ENCODE measurements at regions not wholly inside any gene's neighbourhood (a gene's known extent, or its start where the extent isn't known, plus 50 kb on each side); places are given as distances from the start of the nearest gene placed in this dataset.

- Histone ChIP-seq H3K9me2 (replicated peaks; ENCODE audit: low read depth, low read length) (no peaks in the 10 kb centered on the region), H3K9me3 (ENCODE audit: insufficient read depth, low read depth, low read length) (no peaks in the 10 kb centered on the region), H3K9ac (ENCODE audit: low read depth, low read length, poor library complexity, severe bottlenecking) (no peak overlapping the region), H3K4me1 (ENCODE audit: insufficient read depth, low read length, poor library complexity, severe bottlenecking) (no peaks in the 10 kb centered on the region), H3F3A (ENCODE audit: low read depth) (no peaks in the 10 kb centered on the region), H3K27me3 (ENCODE audit: insufficient read depth, low read length, poor library complexity, severe bottlenecking) (no peaks in the 10 kb centered on the region), H3K4me3 (ENCODE audit: low read length, poor library complexity, severe bottlenecking) (no peak overlapping the region), H3K79me2 (ENCODE audit: insufficient read depth, low read length) (no peaks in the 10 kb centered on the region), H2AFZ (ENCODE audit: low read length) (no peak overlapping the region), H3K36me3 (ENCODE audit: insufficient read depth, low read length) (no peaks in the 10 kb centered on the region), H4K20me1 (ENCODE audit: insufficient read depth, low read length, poor library complexity, severe bottlenecking) (no peaks in the 10 kb centered on the region), H3K4me2 (ENCODE audit: low read depth, low read length, poor library complexity, severe bottlenecking) (no peak overlapping the region)
- no peak for TF ChIP-seq EZH2phosphoT487 (IDR thresholded peaks at IDR 0.05; ENCODE audit: borderline replicate concordance)
- TF ChIP-seq CTCF (conservative IDR thresholded peaks at IDR 0.05; ENCODE audit: low read length) = no peak
Measured at GRCh38 chr10:28375399-28376354, 72.8 kb upstream of the MPP7 start.

- no peak for TF ChIP-seq CTCF (conservative IDR thresholded peaks at IDR 0.05; ENCODE audit: low read length)
- no peak for TF ChIP-seq EZH2phosphoT487 (IDR thresholded peaks at IDR 0.05; ENCODE audit: borderline replicate concordance)
- Histone ChIP-seq H2AFZ (ENCODE audit: low read length) (no peak overlapping the region), H3K9ac (ENCODE audit: low read depth, low read length, poor library complexity, severe bottlenecking) (no peak overlapping the region), H3K36me3 (ENCODE audit: insufficient read depth, low read length) (no peaks in the 10 kb centered on the region), H3K9me3 (ENCODE audit: insufficient read depth, low read depth, low read length) (no peaks in the 10 kb centered on the region), H3K4me2 (ENCODE audit: low read depth, low read length, poor library complexity, severe bottlenecking) (no peak overlapping the region), H3K4me1 (ENCODE audit: insufficient read depth, low read length, poor library complexity, severe bottlenecking) (no peaks in the 10 kb centered on the region), H3K79me2 (ENCODE audit: insufficient read depth, low read length) (no peaks in the 10 kb centered on the region), H3K4me3 (ENCODE audit: low read length, poor library complexity, severe bottlenecking) (no peak overlapping the region), H3K27me3 (ENCODE audit: insufficient read depth, low read length, poor library complexity, severe bottlenecking) (no peaks in the 10 kb centered on the region), H3F3A (ENCODE audit: low read depth) (no peaks in the 10 kb centered on the region), H3K9me2 (replicated peaks; ENCODE audit: low read depth, low read length) (no peaks in the 10 kb centered on the region), H4K20me1 (ENCODE audit: insufficient read depth, low read length, poor library complexity, severe bottlenecking) (no peaks in the 10 kb centered on the region)
Measured at GRCh38 chr10:28378986-28379585, 76.2 kb upstream of the MPP7 start.

GRCh38 chr10:28381466-28381865 is 78.6 kb upstream of the MPP7 start:
- no peaks in the 10 kb centered on the region for H3F3A ChIP-seq (ENCODE audit: low read depth)
- no peaks in the 10 kb centered on the region for H4K20me1 ChIP-seq (ENCODE audit: insufficient read depth, low read length, poor library complexity, severe bottlenecking)
- H3K9me3 ChIP-seq (ENCODE audit: insufficient read depth, low read depth, low read length) = no peaks in the 10 kb centered on the region
- peaks cover 3% of the 10 kb centered on the region for H3K4me1 ChIP-seq (ENCODE audit: insufficient read depth, low read length, poor library complexity, severe bottlenecking)
- no peaks in the 10 kb centered on the region for H3K79me2 ChIP-seq (ENCODE audit: insufficient read depth, low read length)
- H3K27me3 ChIP-seq (ENCODE audit: insufficient read depth, low read length, poor library complexity, severe bottlenecking) = no peaks in the 10 kb centered on the region
- H2AFZ ChIP-seq (ENCODE audit: low read length) = no peak overlapping the region
- no peaks in the 10 kb centered on the region for H3K9me2 ChIP-seq (replicated peaks; ENCODE audit: low read depth, low read length)
- no peaks in the 10 kb centered on the region for H3K36me3 ChIP-seq (ENCODE audit: insufficient read depth, low read length)
- H3K9ac ChIP-seq (ENCODE audit: low read depth, low read length, poor library complexity, severe bottlenecking) = no peak overlapping the region
- no peak overlapping the region for H3K4me2 ChIP-seq (ENCODE audit: low read depth, low read length, poor library complexity, severe bottlenecking)
- TF ChIP-seq CTCF (conservative IDR thresholded peaks at IDR 0.05; ENCODE audit: low read length) (no peak), EZH2phosphoT487 (IDR thresholded peaks at IDR 0.05; ENCODE audit: borderline replicate concordance) (no peak)
- no peak overlapping the region for H3K4me3 ChIP-seq (ENCODE audit: low read length, poor library complexity, severe bottlenecking)

All from Loucy (cell line).